DOHH2 (cell line): ENCODE measurements at regions not wholly inside any gene's neighbourhood (a gene's known extent, or its start where the extent isn't known, plus 50 kb on each side); places are given as distances from the start of the nearest gene placed in this dataset.

ENCODE experiments used
- H3F3A ChIP-seq: fragments of 200-600 bp; sonication (generic), shearing (Covaris generic); 2 replicates; pipeline ENCODE4 v1.6.0; 2016; ENCODE audit warnings: antibody characterized with exemption, mild to moderate bottlenecking; ENCODE audit not compliant: control insufficient read depth, insufficient read depth
- H3K27ac ChIP-seq: fragments of 200-600 bp; sonication (generic); 2 replicates; pipeline ENCODE4 v1.5.1; 2014; ENCODE audit warnings: low read depth, mild to moderate bottlenecking, low read length, moderate library complexity
- H3K27me3 ChIP-seq: fragments of 200-600 bp; sonication (generic); 2 replicates; pipeline ENCODE4 v1.6.1; 2014; ENCODE audit warnings: mild to moderate bottlenecking, low read length, mixed read lengths; ENCODE audit not compliant: control insufficient read depth
- H3K36me3 ChIP-seq: fragments of 200-600 bp; sonication (generic); 2 replicates; pipeline ENCODE4 v1.6.1; 2014; ENCODE audit warnings: mild to moderate bottlenecking, low read length, moderate library complexity, mixed read lengths; ENCODE audit not compliant: control insufficient read depth
- H3K4me1 ChIP-seq: fragments of 200-600 bp; sonication (generic); 2 replicates; pipeline ENCODE4 v1.6.1; 2014; ENCODE audit warnings: mild to moderate bottlenecking, low read length, mixed read lengths; ENCODE audit not compliant: control insufficient read depth
- H3K4me2 ChIP-seq: fragments of 200-600 bp; sonication (generic); 2 replicates; pipeline ENCODE4 v1.6.0; 2014; ENCODE audit warnings: mild to moderate bottlenecking, low read length, moderate library complexity
- H3K4me3 ChIP-seq: fragments of 200-600 bp; sonication (generic); 2 replicates; pipeline ENCODE4 v1.5.1; 2014; ENCODE audit warnings: mild to moderate bottlenecking, low read length, mixed read lengths
- H3K79me2 ChIP-seq: fragments of 200-600 bp; sonication (generic); 2 replicates; pipeline ENCODE4 v1.6.1; 2014; ENCODE audit warnings: mild to moderate bottlenecking, low read length, mixed read lengths; ENCODE audit not compliant: control insufficient read depth
- H3K9me2 ChIP-seq: fragments of 200-600 bp; sonication (generic); replicated peaks from 2 replicates; pipeline ENCODE4 v1.6.1; 2014; ENCODE audit warnings: mild to moderate bottlenecking, low read length, mixed read lengths; ENCODE audit not compliant: control insufficient read depth
- H3K9me3 ChIP-seq: fragments of 200-600 bp; sonication (generic); 2 replicates; pipeline ENCODE4 v1.6.1; 2014; ENCODE audit warnings: antibody characterized with exemption, low read length, mixed read lengths; ENCODE audit not compliant: control insufficient read depth, insufficient read depth
- H4K20me1 ChIP-seq: fragments of 200-600 bp; sonication (generic); 2 replicates; pipeline ENCODE4 v1.6.0; 2014; ENCODE audit warnings: low read depth, mild to moderate bottlenecking, antibody characterized with exemption, low read length, moderate library complexity; ENCODE audit not compliant: control insufficient read depth, insufficient read depth
- CTCF ChIP-seq: fragments of 200-600 bp; sonication (generic); IDR thresholded peaks from one replicate; pipeline ENCODE4 v1.5.1; 2014; ENCODE audit warnings: antibody characterized with exemption, mild to moderate bottlenecking, low read depth, low read length; ENCODE audit not compliant: poor library complexity, severe bottlenecking
- EZH2phosphoT487 ChIP-seq: fragments of 200-600 bp; sonication (generic); IDR thresholded peaks from 2 replicates; pipeline ENCODE4 v1.6.1; 2017; ENCODE audit warnings: borderline replicate concordance, mild to moderate bottlenecking, antibody characterized with exemption, low read length, moderate library complexity, mixed read lengths

- no peaks in the 10 kb centered on the region for H3F3A ChIP-seq
- H3K4me2 ChIP-seq = no peak overlapping the region
- H3K79me2 ChIP-seq = no peaks in the 10 kb centered on the region
- H3K27me3 ChIP-seq = no peaks in the 10 kb centered on the region
- no peak overlapping the region for H3K27ac ChIP-seq
- no peaks in the 10 kb centered on the region for H3K36me3 ChIP-seq
- no peaks in the 10 kb centered on the region for H3K4me1 ChIP-seq
- no peak overlapping the region for H3K4me3 ChIP-seq
- no peaks in the 10 kb centered on the region for H4K20me1 ChIP-seq
- TF ChIP-seq EZH2phosphoT487 (no peak), CTCF (no peak)
- no peaks in the 10 kb centered on the region for H3K9me2 ChIP-seq
- no peaks in the 10 kb centered on the region for H3K9me3 ChIP-seq
These were observed 62.1 kb upstream of the CAPRIN1 start for GRCh38 chr11:33989461-33989860.

- no peaks in the 10 kb centered on the region for H3K9me3 ChIP-seq
- H3K27ac ChIP-seq = no peak overlapping the region
- no peaks in the 10 kb centered on the region for H3F3A ChIP-seq
- no peaks in the 10 kb centered on the region for H4K20me1 ChIP-seq
- H3K27me3 ChIP-seq = no peaks in the 10 kb centered on the region
- no peaks in the 10 kb centered on the region for H3K36me3 ChIP-seq
- H3K79me2 ChIP-seq = no peaks in the 10 kb centered on the region
- H3K9me2 ChIP-seq = no peaks in the 10 kb centered on the region
- no peaks in the 10 kb centered on the region for H3K4me1 ChIP-seq
- no peak overlapping the region for H3K4me2 ChIP-seq
- TF ChIP-seq EZH2phosphoT487 (no peak), CTCF (no peak)
- H3K4me3 ChIP-seq = no peak overlapping the region
These were observed 62.8 kb upstream of the CAPRIN1 start for GRCh38 chr11:33988586-33989370.

GRCh38 chr11:33987975-33988580 lies 63.5 kb upstream of the CAPRIN1 start:
- Histone ChIP-seq H3K9me3 (no peaks in the 10 kb centered on the region), H3K4me1 (no peaks in the 10 kb centered on the region), H3K4me3 (no peak overlapping the region), H3K36me3 (no peaks in the 10 kb centered on the region), H3F3A (no peaks in the 10 kb centered on the region), H4K20me1 (no peaks in the 10 kb centered on the region), H3K9me2 (no peaks in the 10 kb centered on the region), H3K79me2 (no peaks in the 10 kb centered on the region), H3K27me3 (no peaks in the 10 kb centered on the region), H3K27ac (no peak overlapping the region), H3K4me2 (no peak overlapping the region)
- TF ChIP-seq CTCF (peak; percentile 87), EZH2phosphoT487 (no peak)
